Thyroid gland (tissue), 4 donors: ENCODE measurements at regions not wholly inside any gene's neighbourhood (a gene's known extent, or its start where the extent isn't known, plus 50 kb on each side); places are given as distances from the start of the nearest gene placed in this dataset.

Experiments
- CTCF ChIP-seq, 6 experiments: fragments of 200-600 bp in 3 of 6; fragments of 450-650 bp in 3 of 6; sonication (generic) in 3 of 6; IDR thresholded peaks; one replicate each; pipeline ENCODE4 v1.5.1; 2016 to 2019; ENCODE audit warnings: antibody characterized with exemption in 6 of 6, mild to moderate bottlenecking in 2 of 6, inconsistent platforms in 1 of 6, moderate library complexity in 1 of 6
- POLR2A ChIP-seq, 2 donors: fragments of 450-650 bp; IDR thresholded peaks; one replicate each; pipeline ENCODE4 v1.6.1; 2017; ENCODE audit warnings: antibody characterized with exemption in 2 of 2, mild to moderate bottlenecking in 2 of 2, moderate library complexity in 1 of 2

GRCh38 chr13:71087432-71087831, 779.6 kb downstream of the DACH1 start:
- no peak for TF ChIP-seq POLR2A (IDR thresholded peaks at IDR 0.05)
- no peak for TF ChIP-seq CTCF (IDR thresholded peaks at IDR 0.05)
